Spleen (tissue), 11 donors: ENCODE measurements at regions not wholly inside any gene's neighbourhood (a gene's known extent, or its start where the extent isn't known, plus 50 kb on each side); places are given as distances from the start of the nearest gene placed in this dataset.

Experiments used
- DNase-seq: peaks from one replicate; pipeline ENCODE4 v3.0.0-alpha.2; 2020
- H3K27ac ChIP-seq, 8 donors: fragments of 200-600 bp; sonication (generic) in 7 of 8; 1 replicate in 4 of 8; 2 replicates in 4 of 8; pipeline versions ENCODE4 v1.5.0 to v1.8.0; 2016 to 2021; ENCODE audit warnings: inconsistent platforms in 4 of 8, mild to moderate bottlenecking in 4 of 8, moderate library complexity in 1 of 8
- H3K27me3 ChIP-seq, 7 donors: fragments of 200-600 bp; sonication (generic) in 6 of 7; replicated peaks in 1 of 7; 1 replicate in 4 of 7; 2 replicates in 3 of 7; pipeline versions ENCODE4 v1.5.0 to v1.8.0; 2016 to 2021; ENCODE audit warnings: inconsistent platforms in 3 of 7, mild to moderate bottlenecking in 1 of 7
- H3K36me3 ChIP-seq, 6 donors: fragments of 200-600 bp; sonication (generic) in 5 of 6; 1 replicate in 4 of 6; 2 replicates in 2 of 6; pipeline versions ENCODE4 v1.5.0 to v1.8.0; 2016 to 2021; ENCODE audit warnings: inconsistent platforms in 2 of 6
- H3K4me1 ChIP-seq, 6 donors: fragments of 200-600 bp; sonication (generic) in 5 of 6; 1 replicate in 3 of 6; 2 replicates in 3 of 6; pipeline versions ENCODE4 v1.5.0 to v1.8.0; 2016 to 2021; ENCODE audit warnings: inconsistent platforms in 3 of 6
- H3K4me3 ChIP-seq, 8 donors: fragments of 200-600 bp; sonication (generic) in 7 of 8; 1 replicate in 4 of 8; 2 replicates in 4 of 8; pipeline versions ENCODE4 v1.5.0 to v1.8.0; 2016 to 2021; ENCODE audit warnings: inconsistent platforms in 4 of 8, mild to moderate bottlenecking in 4 of 8, moderate library complexity in 2 of 8
- H3K9me3 ChIP-seq, 8 donors: fragments of 200-600 bp; sonication (generic) in 7 of 8; 1 replicate in 4 of 8; 2 replicates in 4 of 8; pipeline versions ENCODE4 v1.5.0 to v1.8.0; 2016 to 2021; ENCODE audit warnings: inconsistent platforms in 4 of 8
- POLR2A ChIP-seq, 3 donors: fragments of 450-650 bp; IDR thresholded peaks; one replicate each; pipeline ENCODE4 v1.5.1; 2017; ENCODE audit warnings: antibody characterized with exemption in 3 of 3, mild to moderate bottlenecking in 1 of 3
- POLR2AphosphoS5 ChIP-seq, 3 donors: sonication (generic); formaldehyde crosslinking; IDR thresholded peaks; one replicate each; pipeline ENCODE4 v1.5.1; 2017; ENCODE audit warnings: antibody characterized with exemption in 3 of 3
- WGBS, 5 donors: extraction: QIAGEN DNeasy Blood & Tissue Kit in 3 of 5; methylation state at CpG; one replicate each; pipeline versions ENCODE4 v1.1.5 to v1.1.7; 2013 to 2018; 5-methylcytosine and 5-hydroxymethylcytosine counted together
- intact Hi-C: fragments of 100-400 bp; cut with DNase I; formaldehyde crosslinking; loops from one replicate; pipeline ENCODE4 v1.15.0; 2023; ENCODE audit warnings: low total_unique reads
- TF ChIP-seq, protein P1 (sequence below), 11 experiments: fragments of 200-600 bp in 7 of 11; fragments of 450-650 bp in 4 of 11; sonication (generic) in 4 of 11; IDR thresholded peaks in 8 of 11; conservative IDR thresholded peaks in 3 of 11; 1 replicate in 7 of 11; 2 replicates in 4 of 11; pipeline versions ENCODE4 v1.4.0 to v1.8.0; 2016 to 2021; ENCODE audit warnings: antibody characterized with exemption in 11 of 11, inconsistent platforms in 4 of 11, mild to moderate bottlenecking in 1 of 11
- donor health status: healthy with polysubstance abuse.
- donor health status: DM: no; HTN: no; CAD: no; lungs with moderate emphysema.
- donor health status: DM: no; HTN: no; CAD: no.
- donor health status: Bipolar disorder and iron deficiency.
- donor health status: healthy.
- donor health status: DM: no; HTN: no; CAD: no.
- donor health status: DM: yes; HTN: yes; CAD: no.

GRCh38 chr5:6831678-6832671 lies 118.7 kb downstream of the TENT4A start:
- 70 to 76% (median 75%) methylated on average over 7 of the region's 7 CpGs for WGBS, 5 donors
- intact Hi-C loops = no loop called here
- Histone ChIP-seq H3K4me1 (peaks cover 0 to 24% (median 4%) of the 10 kb centered on the region in 6 donors), H3K9me3 (no peaks in the 10 kb centered on the region), H3K36me3 (no peaks in the 10 kb centered on the region), H3K27ac (no peak overlapping the region), H3K4me3 (no peak overlapping the region), H3K27me3 (no peaks in the 10 kb centered on the region)
- DNase-seq = no peak
- TF ChIP-seq, protein P1, sequence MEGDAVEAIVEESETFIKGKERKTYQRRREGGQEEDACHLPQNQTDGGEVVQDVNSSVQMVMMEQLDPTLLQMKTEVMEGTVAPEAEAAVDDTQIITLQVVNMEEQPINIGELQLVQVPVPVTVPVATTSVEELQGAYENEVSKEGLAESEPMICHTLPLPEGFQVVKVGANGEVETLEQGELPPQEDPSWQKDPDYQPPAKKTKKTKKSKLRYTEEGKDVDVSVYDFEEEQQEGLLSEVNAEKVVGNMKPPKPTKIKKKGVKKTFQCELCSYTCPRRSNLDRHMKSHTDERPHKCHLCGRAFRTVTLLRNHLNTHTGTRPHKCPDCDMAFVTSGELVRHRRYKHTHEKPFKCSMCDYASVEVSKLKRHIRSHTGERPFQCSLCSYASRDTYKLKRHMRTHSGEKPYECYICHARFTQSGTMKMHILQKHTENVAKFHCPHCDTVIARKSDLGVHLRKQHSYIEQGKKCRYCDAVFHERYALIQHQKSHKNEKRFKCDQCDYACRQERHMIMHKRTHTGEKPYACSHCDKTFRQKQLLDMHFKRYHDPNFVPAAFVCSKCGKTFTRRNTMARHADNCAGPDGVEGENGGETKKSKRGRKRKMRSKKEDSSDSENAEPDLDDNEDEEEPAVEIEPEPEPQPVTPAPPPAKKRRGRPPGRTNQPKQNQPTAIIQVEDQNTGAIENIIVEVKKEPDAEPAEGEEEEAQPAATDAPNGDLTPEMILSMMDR (IDR thresholded peaks at IDR 0.05 in 8 of 11, conservative IDR thresholded peaks at IDR 0.05 in 3 of 11) = no peak
- no peak for TF ChIP-seq POLR2AphosphoS5 (IDR thresholded peaks at IDR 0.05)
- no peak for TF ChIP-seq POLR2A (IDR thresholded peaks at IDR 0.05)

DNA sequence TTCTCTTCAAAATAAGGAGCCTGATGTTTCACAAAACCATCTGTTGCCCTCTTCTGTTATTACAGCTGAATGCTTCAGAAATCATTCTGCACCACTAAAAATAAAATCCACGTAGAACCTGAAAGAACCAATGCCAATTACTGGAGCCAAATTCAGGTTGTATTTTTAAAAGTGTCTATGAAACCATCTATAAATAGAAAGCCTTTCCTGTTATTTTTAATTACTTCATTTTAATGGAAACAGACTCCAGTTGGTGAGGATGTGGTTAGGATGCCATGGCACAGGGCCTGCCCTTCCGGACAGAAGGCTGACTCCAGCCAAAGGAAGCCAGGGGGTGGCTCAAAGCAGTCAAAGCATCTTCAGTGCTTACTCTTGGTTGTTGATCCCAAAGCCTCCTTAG lies 119.8 kb downstream of the TENT4A start:
- H3K4me3 ChIP-seq = no peak overlapping the region
- no peaks in the 10 kb centered on the region for H3K27me3 ChIP-seq
- DNase-seq = no peak
- 10 to 31% (median 17%) methylated on average over 2 of the region's 2 CpGs for WGBS, 5 donors
- no peak overlapping the region for H3K27ac ChIP-seq
- no peaks in the 10 kb centered on the region for H3K36me3 ChIP-seq
- peaks cover 0 to 8% (median 0%) of the 10 kb centered on the region in 8 donors for H3K9me3 ChIP-seq
- intact Hi-C loops = no loop called here
- TF ChIP-seq POLR2AphosphoS5 (IDR thresholded peaks at IDR 0.05) = no peak
- TF ChIP-seq POLR2A (IDR thresholded peaks at IDR 0.05) = no peak
- TF ChIP-seq, protein P1 (IDR thresholded peaks at IDR 0.05 in 8 of 11, conservative IDR thresholded peaks at IDR 0.05 in 3 of 11) = no peak
- peaks cover 0 to 16% (median 0%) of the 10 kb centered on the region in 6 donors for H3K4me1 ChIP-seq

- peaks cover 0 to 8% (median 0%) of the 10 kb centered on the region in 8 donors for H3K9me3 ChIP-seq
- 75 to 88% (median 85%) methylated on average over 1 of the region's 1 CpG; no CpG with 5 or more reads in 1 of the 5 donors for WGBS, 5 donors
- no peaks in the 10 kb centered on the region for H3K36me3 ChIP-seq
- peaks cover 0 to 3% (median 0%) of the 10 kb centered on the region in 7 donors for H3K27me3 ChIP-seq
- H3K27ac ChIP-seq = no peak overlapping the region
- TF ChIP-seq, protein P1 (IDR thresholded peaks at IDR 0.05 in 8 of 11, conservative IDR thresholded peaks at IDR 0.05 in 3 of 11) = no peak
- TF ChIP-seq POLR2A (IDR thresholded peaks at IDR 0.05) (no peak), POLR2AphosphoS5 (IDR thresholded peaks at IDR 0.05) (no peak)
- intact Hi-C loops = no loop called here
- no peak overlapping the region for H3K4me3 ChIP-seq
- DNase-seq = no peak
- H3K4me1 ChIP-seq = peaks cover 0 to 13% (median under 1%) of the 10 kb centered on the region in 6 donors
Measured at GRCh38 chr5:6833406-6833805, 120.2 kb downstream of the TENT4A start.

DNA sequence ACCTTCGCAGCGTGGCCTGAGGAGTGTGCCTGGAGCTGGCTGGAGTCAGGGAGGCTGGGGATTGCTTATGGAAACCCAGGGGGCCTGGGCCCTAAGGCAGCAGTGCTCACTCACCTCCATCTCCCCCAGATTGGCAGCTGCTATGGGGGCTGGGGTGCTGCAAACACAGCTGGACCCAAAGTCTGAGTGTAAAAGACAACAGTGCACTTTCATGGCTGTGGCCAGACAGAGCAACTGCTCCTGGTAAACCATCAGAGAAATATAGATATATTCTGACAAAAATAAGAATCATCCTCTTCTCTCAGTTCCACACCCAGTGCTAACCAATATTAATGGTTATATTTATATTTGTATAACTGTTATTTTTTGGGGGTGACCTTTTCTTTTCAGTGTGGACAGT lies 123.9 kb downstream of the TENT4A start:
- 41 to 94% (median 90%) methylated on average over 2 of the region's 2 CpGs for WGBS, 5 donors
- DNase-seq = no peak

More for the DNA sequence above, 123.9 kb downstream of the TENT4A start:
- H3K4me1 ChIP-seq = peaks cover 0 to 27% (median 6%) of the 10 kb centered on the region in 6 donors
- no peak overlapping the region for H3K4me3 ChIP-seq
- intact Hi-C loops = no loop called here
- H3K36me3 ChIP-seq = no peaks in the 10 kb centered on the region
- TF ChIP-seq POLR2A (IDR thresholded peaks at IDR 0.05) (no peak), POLR2AphosphoS5 (IDR thresholded peaks at IDR 0.05) (no peak)
- TF ChIP-seq, protein P1 (IDR thresholded peaks at IDR 0.05 in 8 of 11, conservative IDR thresholded peaks at IDR 0.05 in 3 of 11) = no peak
- H3K9me3 ChIP-seq = peaks cover 0 to 8% (median 0%) of the 10 kb centered on the region in 8 donors
- no peak overlapping the region for H3K27ac ChIP-seq
- peaks cover 0 to 5% (median 0%) of the 10 kb centered on the region in 7 donors for H3K27me3 ChIP-seq
